Medulla oblongata (tissue), 1 donor: ENCODE measurements at regions not wholly inside any gene's neighbourhood (a gene's known extent, or its start where the extent isn't known, plus 50 kb on each side); places are given as distances from the start of the nearest gene placed in this dataset.
"Not testable (repeated sequence)": the region's sequence is repeated elsewhere in the genome, so short reads cannot be mapped to it uniquely, and the experiment has no call there.

Experiments
- DNase-seq: peaks from one replicate; pipeline ENCODE4 v3.0.0-alpha.2; 2015; ENCODE audit errors: extremely low spot score

DNA sequence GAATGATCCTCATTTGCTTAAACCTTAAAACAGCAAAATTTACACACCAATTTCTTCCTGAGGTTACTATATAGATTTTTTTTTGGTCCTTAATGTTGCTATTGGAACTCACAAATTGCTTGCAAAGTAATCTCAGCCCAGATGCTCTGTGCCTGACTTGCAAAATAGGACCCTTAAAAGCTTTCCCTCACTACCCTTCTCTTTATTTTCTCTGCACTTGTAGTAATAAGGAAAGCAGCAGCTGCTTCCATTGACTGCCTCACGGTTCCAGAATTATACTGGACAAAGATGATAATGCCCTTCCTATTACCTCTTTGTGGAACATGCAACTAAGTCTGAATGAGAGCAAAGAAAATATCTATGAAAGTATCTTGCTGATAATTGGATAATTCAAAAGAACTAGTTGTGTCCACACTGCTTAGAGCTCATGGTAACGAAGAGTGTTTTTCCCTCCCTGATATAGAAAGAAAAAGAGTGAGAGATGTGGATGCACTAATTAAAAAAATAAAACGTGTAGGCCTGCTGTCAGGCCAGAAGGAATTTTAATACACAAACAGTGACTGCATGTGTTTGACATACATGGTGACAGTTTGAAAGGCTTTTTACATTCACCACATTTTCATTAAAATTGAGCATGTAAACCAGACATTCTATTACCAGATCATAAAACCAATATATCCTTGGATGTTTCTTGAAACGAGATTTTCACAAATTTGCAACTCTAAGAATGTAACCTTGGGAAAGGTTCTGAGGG, 783.1 kb downstream of the GBE1 start:
- no peak for DNase-seq

DNA sequence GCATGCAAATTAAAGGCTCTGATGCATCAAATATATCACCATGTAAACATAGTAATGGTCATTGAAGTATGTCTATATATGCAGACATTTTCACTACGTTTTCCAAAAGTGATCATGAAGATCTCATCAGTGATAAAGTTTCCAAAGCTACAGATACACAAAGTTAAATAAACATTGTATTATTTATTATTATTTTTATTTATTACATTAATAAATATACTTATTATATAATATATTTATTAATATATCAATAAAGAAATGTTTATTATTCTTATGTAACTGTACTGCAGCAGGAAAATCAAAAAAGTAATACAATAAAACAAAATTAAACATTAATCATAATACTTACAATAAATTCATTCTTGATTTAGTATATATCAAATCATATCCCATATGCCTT, 791.2 kb downstream of the GBE1 start:
- no peak for DNase-seq

DNA sequence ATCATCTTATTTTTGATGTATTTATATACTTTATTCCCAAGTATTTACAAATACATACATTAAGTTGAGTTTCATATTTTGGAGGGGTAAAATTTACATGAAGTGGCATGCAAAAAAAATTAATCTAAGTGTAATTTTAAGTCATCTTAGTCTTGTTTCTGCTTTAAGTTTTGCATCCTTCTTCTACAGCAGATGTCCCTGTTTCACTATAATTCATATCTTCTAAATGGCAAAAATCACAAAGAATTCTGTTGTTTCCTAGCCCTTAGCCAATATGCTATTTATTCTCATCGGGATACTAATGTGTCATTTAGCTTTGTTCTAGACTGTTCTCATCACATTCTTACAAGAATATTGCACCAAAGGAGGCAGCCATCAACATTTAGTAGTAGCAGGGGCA, 831.9 kb downstream of the GBE1 start:
- no peak for DNase-seq

DNA sequence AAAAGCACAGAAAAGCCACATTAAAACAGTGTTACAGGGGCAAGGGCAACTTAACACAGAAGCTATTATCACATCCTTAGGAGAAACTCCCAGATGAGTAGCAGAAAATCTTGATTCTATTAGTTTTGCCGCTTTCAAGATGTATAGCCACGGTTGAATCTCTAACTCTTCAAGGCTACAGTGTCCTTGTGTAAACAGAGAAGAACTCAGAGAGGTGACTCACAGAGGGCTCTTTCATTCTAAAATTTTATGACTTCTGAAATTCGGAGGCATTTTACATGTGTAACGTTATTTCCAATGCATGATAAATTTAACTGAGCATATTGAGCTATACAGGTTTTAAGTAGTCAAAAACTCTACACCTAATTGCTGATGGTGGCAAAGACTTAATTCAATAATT, 846.6 kb downstream of the GBE1 start:
- DNase-seq, result no peak

DNA sequence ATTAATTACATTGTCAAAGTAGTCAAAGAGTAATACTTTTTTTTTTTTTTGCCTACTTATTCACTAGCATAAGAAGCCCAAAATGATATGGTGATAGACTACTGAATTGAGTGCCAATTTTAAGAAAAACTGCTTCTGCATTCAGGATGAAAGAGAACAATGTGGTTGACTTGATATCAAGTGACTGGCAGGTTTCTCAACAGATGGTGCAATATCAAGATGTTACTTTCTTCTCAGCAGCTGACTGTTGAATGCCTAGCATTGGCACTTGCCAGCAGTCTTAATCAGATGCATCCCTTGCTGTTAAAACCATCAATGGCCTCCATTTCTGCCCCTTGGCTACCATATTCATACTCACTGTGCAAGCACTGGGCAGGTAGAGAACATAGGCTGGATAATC, 863.2 kb downstream of the GBE1 start:
- no peak for DNase-seq

DNA sequence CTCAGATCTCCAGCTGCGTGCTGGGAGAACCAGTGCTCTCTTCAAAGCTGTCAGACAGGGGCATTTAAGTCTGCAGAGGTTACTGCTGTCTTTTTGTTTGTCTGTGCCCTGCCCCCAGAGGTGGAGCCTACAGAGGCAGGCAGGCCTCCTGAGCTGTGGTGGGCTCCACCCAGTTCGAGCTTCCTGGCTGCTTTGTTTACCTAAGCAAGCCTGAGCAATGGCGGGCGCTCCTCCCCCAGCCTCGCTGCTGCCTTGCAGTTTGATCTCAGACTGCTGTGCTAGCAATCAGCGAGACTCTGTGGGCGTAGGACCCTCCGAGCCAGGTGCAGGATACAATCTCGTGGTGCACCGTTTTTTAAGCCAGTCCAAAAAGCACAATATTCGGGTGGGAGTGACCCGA, 864.4 kb downstream of the GBE1 start:
- not testable (repeated sequence) for DNase-seq

DNA sequence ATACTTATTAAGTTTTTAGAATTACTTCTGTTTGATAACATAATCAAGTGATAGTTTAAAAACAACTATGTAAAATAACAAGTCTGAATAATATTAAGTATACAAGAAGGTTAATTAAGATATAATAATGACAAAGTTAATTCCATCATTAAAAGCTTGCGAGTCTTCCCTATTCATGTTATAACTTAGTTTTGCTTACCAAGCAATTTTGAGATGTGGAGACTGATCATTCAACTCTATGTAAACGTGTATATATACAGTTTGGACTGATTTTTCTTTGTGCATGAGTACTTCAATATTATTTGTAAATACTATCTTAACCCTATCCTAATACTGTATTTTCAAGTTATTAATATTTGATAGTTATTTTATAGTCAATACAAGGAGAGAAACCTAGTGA, 870.9 kb downstream of the GBE1 start:
- DNase-seq, result no peak

DNA sequence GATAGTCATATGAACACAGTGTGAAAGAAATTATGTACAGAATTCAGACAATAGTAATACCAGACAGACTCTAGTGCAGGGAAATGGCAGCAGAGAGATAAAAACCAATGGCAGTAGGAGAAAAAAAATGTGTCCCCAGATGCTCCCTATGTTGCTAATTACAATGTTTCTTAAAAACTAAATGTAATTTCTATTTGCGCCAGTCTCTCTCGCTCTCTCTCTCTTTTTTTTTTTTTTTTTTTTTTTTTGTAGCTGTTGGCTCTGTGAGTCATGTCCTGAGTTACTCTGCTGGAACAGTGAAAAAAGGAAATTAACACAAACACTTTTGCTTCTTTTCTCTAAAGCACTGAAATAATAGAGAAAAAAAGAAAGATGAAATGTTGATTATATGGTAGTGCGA, 871.9 kb downstream of the GBE1 start:
- DNase-seq, result no peak

DNA sequence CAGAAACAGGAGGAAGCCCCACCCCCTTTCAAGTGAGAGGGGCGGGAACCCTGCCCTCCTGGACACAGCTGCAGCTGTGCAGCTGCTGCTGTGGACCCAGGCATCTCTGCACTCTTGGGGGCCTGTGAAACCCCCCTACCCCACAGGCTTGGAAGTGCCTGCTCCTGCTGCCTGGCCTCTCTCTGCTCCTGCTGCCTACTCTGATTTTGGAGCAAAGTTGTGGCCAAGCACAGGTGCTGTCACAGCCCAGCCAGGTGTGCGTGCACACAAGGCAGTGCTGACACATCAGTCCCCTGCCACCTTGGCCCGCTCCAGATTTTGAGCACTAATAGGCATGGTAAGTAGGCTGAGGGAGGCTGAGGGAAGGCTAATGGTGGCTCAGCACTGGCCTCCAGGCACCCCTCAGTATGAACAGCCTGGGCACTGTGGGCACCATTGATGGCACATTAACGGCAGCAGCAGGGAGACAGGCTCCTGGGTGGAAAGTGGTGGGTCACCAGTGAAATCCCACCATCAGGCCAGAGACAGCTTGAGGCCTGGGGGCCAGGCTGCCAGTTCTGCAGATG, 890.9 kb downstream of the GBE1 start:
- DNase-seq, result no peak

DNA sequence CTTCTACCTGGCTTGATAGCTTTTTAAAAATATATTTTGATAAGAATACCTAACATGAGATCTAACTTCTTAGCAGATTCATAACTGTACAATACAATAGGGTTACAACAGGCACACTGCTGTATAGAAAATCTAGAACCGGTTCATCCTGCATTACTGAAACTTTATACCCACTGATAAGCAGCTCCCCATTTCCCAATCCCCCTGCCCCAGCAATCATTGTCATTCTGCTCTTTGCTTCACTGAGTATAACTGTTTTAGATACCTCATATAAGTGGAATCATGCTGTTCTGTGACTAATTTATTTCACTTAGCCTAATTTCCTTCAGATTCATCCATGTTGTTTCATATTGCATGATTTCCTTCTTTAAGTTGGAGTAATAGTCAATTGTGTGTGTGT, 906.0 kb downstream of the GBE1 start:
- no peak for DNase-seq

DNA sequence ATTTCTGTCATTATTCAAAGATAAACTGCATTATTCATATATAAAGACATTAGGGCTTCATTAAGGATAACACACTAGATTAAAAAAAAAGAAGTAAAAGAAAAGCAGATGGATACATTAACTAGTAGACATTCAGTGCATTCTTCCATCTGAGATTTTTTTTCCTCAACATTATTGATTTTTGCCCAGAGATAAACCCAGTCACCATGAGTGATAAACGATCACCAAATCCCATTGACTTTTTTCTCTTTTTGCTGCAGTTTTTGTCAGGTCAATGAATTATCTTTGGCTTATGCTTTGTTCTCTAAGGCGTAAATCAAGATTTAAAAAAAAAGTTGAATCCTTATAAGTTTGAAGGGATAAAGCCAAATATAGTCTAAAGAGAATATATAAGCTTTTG, 925.0 kb downstream of the GBE1 start:
- no peak for DNase-seq

DNA sequence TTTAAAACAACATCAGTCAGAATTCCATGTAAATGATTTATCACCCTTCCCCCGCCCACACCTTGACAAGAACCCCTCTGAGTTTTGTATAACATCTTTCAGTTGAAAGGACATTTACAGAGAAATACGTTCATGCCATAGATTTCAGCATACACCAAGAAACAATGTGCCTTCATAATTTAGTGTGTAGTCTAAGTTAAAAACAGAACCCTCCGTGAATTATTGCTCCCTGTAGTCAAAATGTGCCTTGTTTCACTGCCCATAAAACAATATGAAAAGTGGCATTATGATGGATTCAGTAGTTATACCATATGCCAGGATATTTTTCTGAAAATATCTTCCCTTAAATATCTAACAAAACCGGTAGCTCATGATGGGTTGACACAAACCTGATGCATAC, 953.9 kb downstream of the GBE1 start:
- no peak for DNase-seq

DNA sequence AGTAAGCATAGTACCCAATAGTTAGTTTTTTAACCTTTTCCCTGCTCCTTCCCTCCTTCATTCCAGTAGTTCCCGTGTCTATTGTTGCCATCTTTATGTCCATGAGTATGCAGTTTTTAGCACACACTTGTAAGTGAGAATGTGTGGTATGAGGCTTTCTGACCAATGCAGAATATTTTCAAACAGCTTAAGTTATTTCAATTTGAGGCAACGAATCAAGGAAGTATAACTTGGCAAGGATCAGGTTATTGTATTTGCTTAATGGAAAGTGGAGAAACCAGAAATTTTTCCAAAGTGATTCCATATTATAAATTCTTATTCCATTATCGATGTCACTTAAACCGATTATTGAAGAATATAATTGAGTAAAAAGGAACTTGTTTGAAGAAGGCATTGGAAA, 954.8 kb downstream of the GBE1 start:
- DNase-seq, result no peak

DNA sequence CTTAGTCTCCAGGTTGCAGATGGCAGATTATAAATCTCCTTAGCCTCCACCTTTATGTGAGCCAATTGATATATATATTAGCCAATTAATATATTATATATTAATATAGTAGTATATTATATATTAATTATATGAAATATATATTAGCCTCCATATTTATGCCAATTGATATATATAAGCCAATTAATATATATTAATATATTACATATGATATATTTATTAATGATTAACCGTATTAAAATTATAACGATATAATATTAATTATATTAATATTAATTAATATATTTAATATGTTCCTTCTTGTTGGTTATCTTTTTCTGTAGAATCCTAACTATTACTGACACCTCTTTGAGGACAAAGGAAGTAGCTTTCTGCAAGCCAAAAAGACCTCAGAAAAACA, 972.5 kb downstream of the GBE1 start:
- DNase-seq, result no peak

DNA sequence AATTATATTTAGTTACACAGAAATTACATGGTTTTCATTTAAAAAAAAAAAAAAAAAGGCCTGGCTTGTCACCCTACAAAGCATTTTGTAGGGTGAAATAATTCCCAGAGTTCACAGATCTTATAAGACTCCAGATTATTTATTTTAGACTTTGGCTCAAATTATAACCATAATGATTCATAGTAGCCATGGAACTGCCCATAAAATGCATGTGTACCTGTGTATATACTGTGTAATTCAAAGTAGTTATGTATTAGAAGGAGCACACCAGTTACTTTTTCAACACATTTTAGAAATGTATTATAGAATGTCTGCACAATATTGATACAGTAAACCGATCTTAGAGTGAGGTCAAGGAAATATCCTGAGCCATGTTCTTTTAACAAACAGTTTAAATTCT, 975.6 kb downstream of the GBE1 start:
- DNase-seq, result no peak

DNA sequence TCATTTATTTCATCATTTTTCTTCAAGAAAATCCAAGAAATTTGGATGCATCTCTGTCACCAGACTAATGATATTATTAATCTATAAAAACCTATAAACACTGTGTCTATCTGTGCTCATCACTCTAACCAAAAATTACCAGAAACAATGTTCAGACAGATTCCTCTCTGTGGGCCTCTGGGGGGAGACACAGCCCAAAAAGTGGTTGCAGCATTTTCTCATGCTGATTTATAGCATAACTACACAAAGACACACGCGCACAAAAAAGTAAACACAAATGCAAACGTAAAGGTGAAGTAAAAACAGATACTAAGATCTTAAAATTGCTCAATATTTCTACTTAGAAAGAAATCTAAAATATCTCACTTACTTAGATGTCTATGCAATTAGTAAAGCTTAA, 976.0 kb downstream of the GBE1 start:
- DNase-seq, result no peak

DNA sequence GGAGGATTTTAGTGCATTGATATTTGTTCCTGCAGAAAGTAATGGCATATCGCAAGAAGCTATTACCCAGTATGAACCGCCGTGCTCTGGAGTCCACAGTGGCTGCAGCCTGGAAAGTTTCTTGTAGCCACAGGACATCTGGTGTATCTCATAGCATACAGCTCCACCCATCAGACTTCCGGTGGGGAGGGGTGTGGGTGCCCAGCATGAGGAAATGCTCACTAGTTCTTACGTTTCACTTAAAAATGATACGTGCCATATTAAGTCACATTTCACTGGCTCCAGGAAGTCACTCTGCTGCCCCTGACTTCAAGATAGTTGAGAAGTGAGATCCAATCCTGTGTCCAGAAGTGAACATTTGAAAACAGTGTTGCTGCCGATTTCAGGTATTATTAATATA, 990.4 kb downstream of the GBE1 start:
- no peak for DNase-seq

DNA sequence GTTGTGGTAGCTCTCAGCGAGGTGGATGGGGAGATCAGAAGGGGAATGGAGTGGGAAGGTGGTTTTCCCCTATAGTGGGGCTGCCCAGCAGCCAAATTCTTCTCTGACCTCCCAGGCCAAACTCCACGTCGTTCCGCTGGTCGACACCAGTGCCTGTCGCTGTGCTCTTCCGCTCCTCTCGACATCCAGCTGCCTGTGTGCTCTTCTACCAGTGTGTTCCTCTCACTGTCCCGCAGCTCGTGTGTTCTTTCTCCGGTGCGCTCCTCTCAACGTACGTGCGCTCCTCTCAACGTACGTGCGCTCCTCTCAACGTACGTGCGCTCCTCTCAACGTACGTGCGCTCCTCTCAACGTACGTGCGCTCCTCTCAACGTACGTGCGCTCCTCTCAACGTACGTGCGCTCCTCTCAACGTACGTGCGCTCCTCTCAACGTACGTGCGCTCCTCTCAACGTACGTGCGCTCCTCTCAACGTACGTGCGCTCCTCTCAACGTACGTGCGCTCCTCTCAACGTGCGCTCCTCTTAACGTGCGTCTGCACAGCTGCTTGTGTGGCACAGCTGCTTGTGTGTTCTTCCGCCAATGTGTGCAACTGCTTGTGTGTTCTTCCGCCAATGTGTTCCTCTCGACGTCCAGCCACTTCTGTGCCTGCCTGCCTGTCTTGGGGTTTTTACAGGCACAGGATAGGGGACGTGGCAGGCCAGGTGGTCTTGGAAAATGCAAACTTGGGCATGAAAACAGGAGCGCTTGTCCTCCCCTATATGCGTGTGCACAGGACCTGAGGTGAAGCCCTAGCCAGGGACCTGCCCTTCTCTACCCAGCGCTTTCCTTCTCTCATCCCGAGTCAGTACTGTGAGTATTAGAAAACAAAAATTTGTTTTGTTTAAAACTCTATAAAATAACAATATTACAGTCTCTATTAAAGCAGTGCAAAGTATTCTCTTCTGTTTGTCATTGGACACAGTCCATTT, 991.1 kb downstream of the GBE1 start:
- no peak for DNase-seq

DNA sequence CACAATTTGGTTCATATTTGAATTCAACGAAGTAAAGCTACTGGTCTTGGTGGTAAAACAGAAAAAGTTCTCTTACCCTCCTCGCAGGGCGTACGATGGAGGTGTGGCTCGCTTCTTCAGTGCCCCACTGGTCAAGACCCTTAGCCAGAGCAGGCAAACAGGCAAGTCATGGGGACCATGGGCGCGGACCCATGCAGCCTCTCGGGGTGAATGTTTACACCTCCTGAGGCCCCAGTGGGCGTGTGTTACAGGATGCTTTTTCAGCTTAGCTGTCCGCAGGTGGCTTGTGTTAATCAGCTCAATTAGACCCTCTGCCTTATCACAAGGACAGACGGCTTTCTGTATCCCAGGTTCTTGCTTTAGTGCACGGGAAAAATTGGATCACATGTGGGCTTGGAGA, 991.8 kb downstream of the GBE1 start:
- no peak for DNase-seq

DNA sequence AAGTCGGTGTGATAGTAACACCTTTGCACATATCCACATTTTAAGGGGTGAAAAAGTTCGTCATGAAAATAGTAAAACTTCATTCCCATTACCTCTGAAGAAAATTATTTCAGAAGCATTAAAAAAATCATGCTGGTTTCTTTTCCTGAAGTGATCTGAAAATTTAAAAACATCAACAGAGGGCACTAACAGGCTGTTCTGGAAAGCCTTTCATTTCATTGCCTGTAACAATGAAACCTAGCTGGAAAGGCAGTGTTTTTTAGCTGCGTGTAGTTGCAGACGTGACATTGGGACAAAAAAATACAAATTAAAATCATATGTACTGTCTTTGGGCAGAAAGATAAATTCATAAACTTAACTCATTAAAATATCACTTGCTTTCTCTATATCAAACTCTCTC, 993.8 kb downstream of the GBE1 start:
- no peak for DNase-seq

DNA sequence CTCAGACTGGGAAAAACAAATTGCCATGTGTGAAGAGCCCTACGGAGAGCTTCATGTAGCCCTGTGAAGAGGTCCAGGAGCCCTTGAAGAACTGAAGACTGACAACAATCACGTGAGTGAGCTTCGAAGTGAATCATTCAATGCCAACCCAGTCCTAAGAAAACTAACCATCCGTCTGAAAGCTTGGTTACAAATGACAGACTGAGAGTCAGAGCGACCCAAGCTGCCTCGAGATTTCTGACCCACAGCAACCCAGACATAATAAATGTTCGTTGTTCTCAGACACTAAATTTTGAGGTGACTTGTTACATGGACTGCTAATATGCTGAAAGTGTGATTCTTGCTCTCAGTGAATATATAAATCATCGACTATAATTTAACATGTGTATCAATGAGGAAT, 987.2 kb upstream of the ROBO1 start:
- DNase-seq, result no peak

DNA sequence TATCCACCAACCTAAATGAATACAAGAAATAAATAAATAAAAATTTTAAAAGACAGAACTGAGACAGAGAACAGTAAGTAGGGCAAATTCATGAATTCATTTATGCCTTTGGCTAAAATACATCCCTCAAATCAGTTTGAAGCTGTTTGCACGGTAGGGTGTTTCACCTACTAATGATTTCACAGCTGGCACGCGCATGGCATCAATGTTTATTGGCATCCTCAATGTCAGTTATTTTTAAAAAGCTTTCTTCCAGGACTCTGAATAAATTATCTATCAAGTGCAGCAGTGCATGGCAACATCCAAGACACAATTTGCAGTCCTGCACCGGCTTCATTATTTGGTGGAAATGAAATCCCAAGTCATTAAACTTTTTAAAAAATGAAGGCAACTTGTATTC, 985.2 kb upstream of the ROBO1 start:
- DNase-seq, result no peak

DNA sequence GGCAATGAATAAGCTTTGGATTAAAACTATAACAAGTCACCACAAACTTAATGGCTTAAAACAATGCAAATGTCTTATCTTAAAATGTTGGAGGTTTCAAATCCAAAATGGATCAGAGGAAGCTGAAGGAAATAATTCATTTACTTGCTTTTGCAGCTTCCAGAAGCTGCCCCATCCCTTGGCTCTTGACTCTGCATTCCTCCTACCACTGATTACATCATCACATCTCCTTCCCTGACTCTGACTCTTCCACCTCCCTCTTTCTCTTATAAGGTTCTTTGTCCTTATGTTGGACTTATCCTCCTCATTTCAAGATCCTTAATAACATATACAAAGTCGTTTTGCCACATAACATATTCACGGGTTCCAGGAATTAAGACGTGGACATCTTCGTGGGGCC, 982.8 kb upstream of the ROBO1 start:
- DNase-seq, result no peak
